Motor neuron (in vitro differentiated cells): ENCODE measurements at regions not wholly inside any gene's neighbourhood (a gene's known extent, or its start where the extent isn't known, plus 50 kb on each side); places are given as distances from the start of the nearest gene placed in this dataset.
A peak's percentile ranks its signal among the peaks of the same experiment; 100 is the strongest.

Source experiments
- ATAC-seq, 8 experiments: fragments of 200-7000 bp; cut with Tn5 transposase; replicated peaks in 6 of 8; 2 replicates each; pipeline ENCODE4 v1.8.0; 2021; ENCODE audit warnings: mild to moderate bottlenecking in 8 of 8, moderate library complexity in 8 of 8
- H3K27ac ChIP-seq, 2 donors: fragments of 250-450 bp; sonication (Bioruptor Pico); 2 replicates each; pipeline ENCODE4 v1.9.0; 2021; ENCODE audit warnings: antibody characterized with exemption in 2 of 2, mild to moderate bottlenecking in 2 of 2, moderate library complexity in 1 of 2
- H3K4me1 ChIP-seq, 2 donors: fragments of 250-450 bp; sonication (Bioruptor Pico); replicated peaks in 1 of 2; 2 replicates each; pipeline ENCODE4 v1.6.1; 2021; ENCODE audit warnings: antibody characterized with exemption in 2 of 2, mild to moderate bottlenecking in 2 of 2, moderate library complexity in 1 of 2
- H3K4me3 ChIP-seq, 5 donors: fragments of 250-450 bp; sonication (Bioruptor Pico); 2 replicates each; pipeline ENCODE4 v1.9.0; 2021; ENCODE audit warnings: antibody characterized with exemption in 5 of 5, mild to moderate bottlenecking in 5 of 5, moderate library complexity in 4 of 5
- WGBS, 10 experiments: fragments of 450-650 bp; shearing (Covaris generic); methylation state at CpG; one replicate each; pipeline ENCODE4 v1.0.0; 2022; 5-methylcytosine and 5-hydroxymethylcytosine counted together
- in situ Hi-C, 9 experiments: fragments of 400-800 bp; cut with MboI; loops; one replicate each; pipeline ENCODE4 v1.15.0; 2021; ENCODE audit warnings: low sequenced_read_pairs in 9 of 9, low pct_unique_long_range_greater_than_20kb in 2 of 9; ENCODE audit not compliant: unreplicated experiment in 9 of 9

GRCh38 chr4:175443547-175443946, 368.5 kb downstream of the GPM6A start:
- in situ Hi-C loops = no loop called here
- no peak for ATAC-seq
- H3K27ac ChIP-seq = no peak overlapping the region
- H3K4me3 ChIP-seq = no peak overlapping the region
- no peaks in the 10 kb centered on the region for H3K4me1 ChIP-seq
- 20 to 100% (median 90%) methylated on average over 1 to 3 of the region's 3 CpGs; no CpG with 5 or more reads in 1 of the 10 experiments for WGBS, 10 experiments

- 40 to 100% (median 92%) methylated on average over 1 to 3 of the region's 4 CpGs; no CpG with 5 or more reads in 3 of the 10 experiments for WGBS, 10 experiments
- ATAC-seq = no peak
- Histone ChIP-seq H3K27ac (no peak overlapping the region), H3K4me3 (no peak overlapping the region), H3K4me1 (no peaks in the 10 kb centered on the region)
- in situ Hi-C loops = no loop called here
Measured at GRCh38 chr4:175444512-175444911, 367.6 kb downstream of the GPM6A start.

- 14 to 56% (median 20%) methylated on average over 1 of the region's 1 CpG; no CpG with 5 or more reads in 5 of the 10 experiments for WGBS, 10 experiments
- no peak overlapping the region for H3K4me3 ChIP-seq
- in situ Hi-C loops = no loop called here
- no peaks in the 10 kb centered on the region for H3K4me1 ChIP-seq
- peak in 1 of 8 experiments; percentile 53 for ATAC-seq
- H3K27ac ChIP-seq = no peak overlapping the region
Measured at GRCh38 chr4:175447016-175447415, 365.0 kb downstream of the GPM6A start.

GRCh38 chr4:175450446-175450845, 361.6 kb downstream of the GPM6A start:
- in situ Hi-C loops = no loop called here
- Histone ChIP-seq H3K27ac (no peak overlapping the region), H3K4me1 (no peaks in the 10 kb centered on the region), H3K4me3 (no peak overlapping the region)
- no peak for ATAC-seq

- no peak overlapping the region for H3K27ac ChIP-seq
- no peaks in the 10 kb centered on the region for H3K4me1 ChIP-seq
- ATAC-seq = no peak
- no peak overlapping the region for H3K4me3 ChIP-seq
- 0 to 82% (median 62%) methylated on average over 1 to 7 of the region's 8 CpGs for WGBS, 10 experiments
- in situ Hi-C loops = no loop called here
Measured at GRCh38 chr4:175451238-175451965, 360.7 kb downstream of the GPM6A start.

- in situ Hi-C loops = no loop called here
- WGBS, 10 experiments = 0 to 80% (median 69%) methylated on average over 1 to 2 of the region's 2 CpGs; no CpG with 5 or more reads in 4 of the 10 experiments
- no peak for ATAC-seq
Measured at GRCh38 chr4:175453456-175453855, 358.6 kb downstream of the GPM6A start.

GRCh38 chr4:175456131-175456530, 355.9 kb downstream of the GPM6A start:
- H3K4me3 ChIP-seq = no peak overlapping the region
- H3K27ac ChIP-seq = no peak overlapping the region
- no peaks in the 10 kb centered on the region for H3K4me1 ChIP-seq
- in situ Hi-C loops = no loop called here
- ATAC-seq = no peak

More at GRCh38 chr4:175453456-175453855, 358.6 kb downstream of the GPM6A start:
- no peak overlapping the region for H3K27ac ChIP-seq
- H3K4me1 ChIP-seq = no peaks in the 10 kb centered on the region
- no peak overlapping the region for H3K4me3 ChIP-seq

GRCh38 chr4:175457956-175458355, 354.1 kb downstream of the GPM6A start:
- no peak overlapping the region for H3K27ac ChIP-seq
- in situ Hi-C loops = no loop called here
- H3K4me1 ChIP-seq = no peaks in the 10 kb centered on the region
- no peak for ATAC-seq
- WGBS, 10 experiments = 7 to 63% (median 50%) methylated on average over 1 to 2 of the region's 2 CpGs; no CpG with 5 or more reads in 3 of the 10 experiments
- H3K4me3 ChIP-seq = no peak overlapping the region

- H3K4me3 ChIP-seq = no peak overlapping the region
- in situ Hi-C loops = no loop called here
- H3K27ac ChIP-seq = no peak overlapping the region
- ATAC-seq = no peak
- no peaks in the 10 kb centered on the region for H3K4me1 ChIP-seq
Measured at GRCh38 chr4:175459571-175459970, 352.5 kb downstream of the GPM6A start.

- ATAC-seq = no peak
- Histone ChIP-seq H3K27ac (no peak overlapping the region), H3K4me1 (no peaks in the 10 kb centered on the region), H3K4me3 (no peak overlapping the region)
- 0 to 87% (median 77%) methylated on average over 3 to 4 of the region's 4 CpGs for WGBS, 10 experiments
- in situ Hi-C loops = no loop called here
Measured at GRCh38 chr4:175460414-175460813, 351.6 kb downstream of the GPM6A start.

- peak in 4 of 8 experiments; percentile 16 to 39 (median 38) for ATAC-seq
- in situ Hi-C loops = no loop called here
- H3K4me3 ChIP-seq = no peak overlapping the region
- H3K27ac ChIP-seq = no peak overlapping the region
- H3K4me1 ChIP-seq = no peaks in the 10 kb centered on the region
- WGBS, 10 experiments = 0 to 69% (median 49%) methylated on average over 1 to 2 of the region's 2 CpGs; no CpG with 5 or more reads in 4 of the 10 experiments
Measured at GRCh38 chr4:175469514-175469913, 342.6 kb downstream of the GPM6A start.

GRCh38 chr4:175470131-175470530, 341.9 kb downstream of the GPM6A start:
- ATAC-seq = no peak

GRCh38 chr4:175480404-175480803, 331.7 kb downstream of the GPM6A start:
- 0 to 60% (median 5%) methylated on average over 1 to 2 of the region's 2 CpGs for WGBS, 10 experiments
- in situ Hi-C loops = no loop called here
- H3K4me1 ChIP-seq = peaks cover 0 to 5% of the 10 kb centered on the region in 2 donors

More at GRCh38 chr4:175470131-175470530, 341.9 kb downstream of the GPM6A start:
- Histone ChIP-seq H3K27ac (no peak overlapping the region), H3K4me1 (no peaks in the 10 kb centered on the region), H3K4me3 (no peak overlapping the region)
- 0 to 100% (median 73%) methylated on average over 1 of the region's 1 CpG for WGBS, 10 experiments
- in situ Hi-C loops = no loop called here

GRCh38 chr4:175499735-175500352, 312.2 kb downstream of the GPM6A start:
- no peaks in the 10 kb centered on the region for H3K4me1 ChIP-seq
- in situ Hi-C loops = no loop called here
- ATAC-seq = no peak
- H3K4me3 ChIP-seq = no peak overlapping the region
- no peak overlapping the region for H3K27ac ChIP-seq
- 60 to 100% (median 100%) methylated on average over 1 to 2 of the region's 5 CpGs; no CpG with 5 or more reads in 5 of the 10 experiments for WGBS, 10 experiments

More at GRCh38 chr4:175480404-175480803, 331.7 kb downstream of the GPM6A start:
- no peak overlapping the region for H3K27ac ChIP-seq
- peak in 2 of 8 experiments; percentile 18 to 70 for ATAC-seq
- H3K4me3 ChIP-seq = no peak overlapping the region
